T follicular helper cell (primary cell): ENCODE measurements at regions not wholly inside any gene's neighbourhood (a gene's known extent, or its start where the extent isn't known, plus 50 kb on each side); places are given as distances from the start of the nearest gene placed in this dataset.

Experiments
- DNase-seq: peaks from one replicate; pipeline ENCODE4 v3.0.0-alpha.2; 2020; ENCODE audit warnings: low read depth

GRCh38 chr9:20197976-20198685 is 409.3 kb upstream of the SLC24A2 start:
- no peak for DNase-seq

- no peak for DNase-seq
These were observed 402.5 kb upstream of the SLC24A2 start for GRCh38 chr9:20191228-20191840.

GRCh38 chr9:20189871-20190270 is 401.0 kb upstream of the SLC24A2 start:
- no peak for DNase-seq

- DNase-seq, result no peak
These were observed 400.0 kb upstream of the SLC24A2 start for GRCh38 chr9:20188616-20189369.

GRCh38 chr9:20187318-20187717 is 398.5 kb upstream of the SLC24A2 start:
- no peak for DNase-seq

- no peak for DNase-seq
These were observed 398.0 kb upstream of the SLC24A2 start for GRCh38 chr9:20186823-20187222.

GRCh38 chr9:20186231-20186630 is 397.4 kb upstream of the SLC24A2 start:
- DNase-seq, result no peak

GRCh38 chr9:20184541-20184940 is 395.7 kb upstream of the SLC24A2 start:
- no peak for DNase-seq

- no peak for DNase-seq
These were observed 389.8 kb upstream of the SLC24A2 start for GRCh38 chr9:20178679-20179078.

- DNase-seq, result no peak
These were observed 389.4 kb upstream of the SLC24A2 start for GRCh38 chr9:20178197-20178596.

- DNase-seq, result no peak
These were observed 381.3 kb upstream of the SLC24A2 start for GRCh38 chr9:20170122-20170521.

GRCh38 chr9:20152151-20152725 is 363.4 kb upstream of the SLC24A2 start:
- no peak for DNase-seq

GRCh38 chr9:20148416-20148815 is 359.6 kb upstream of the SLC24A2 start:
- DNase-seq, result no peak

- no peak for DNase-seq
These were observed 355.4 kb upstream of the SLC24A2 start for GRCh38 chr9:20144197-20144596.

GRCh38 chr9:20139763-20140290 is 351.0 kb upstream of the SLC24A2 start:
- DNase-seq, result no peak

GRCh38 chr9:20138841-20139240 is 350.0 kb upstream of the SLC24A2 start:
- no peak for DNase-seq

- no peak for DNase-seq
These were observed 349.3 kb upstream of the SLC24A2 start for GRCh38 chr9:20138116-20138515.

GRCh38 chr9:20137425-20137824 is 348.6 kb upstream of the SLC24A2 start:
- no peak for DNase-seq

- DNase-seq, result no peak
These were observed 346.4 kb upstream of the SLC24A2 start for GRCh38 chr9:20135119-20135697.

- DNase-seq, result no peak
These were observed 336.9 kb upstream of the SLC24A2 start for GRCh38 chr9:20125727-20126126.

- no peak for DNase-seq
These were observed 330.7 kb upstream of the SLC24A2 start for GRCh38 chr9:20119566-20119965.

- DNase-seq, result no peak
These were observed 329.1 kb upstream of the SLC24A2 start for GRCh38 chr9:20117986-20118385.
